ENCODE measurements at regions not wholly inside any gene's neighbourhood (a gene's known extent, or its start where the extent isn't known, plus 50 kb on each side); places are given as distances from the start of the nearest gene placed in this dataset.

GRCh38 chr2:221135699-221136098 lies 436.4 kb downstream of the EPHA4 start:
- Histone ChIP-seq H4K20me1 (no peaks in the 10 kb centered on the region), H3K9ac (no peak overlapping the region), H3K27me3 (no peaks in the 10 kb centered on the region), H3K36me3 (no peaks in the 10 kb centered on the region), H3K27ac (no peak overlapping the region), H3K4me2 (no peak overlapping the region), H3K9me3 (no peaks in the 10 kb centered on the region), H3K4me1 (no peaks in the 10 kb centered on the region), H3K4me3 (no peak overlapping the region)
- no peak for TF ChIP-seq Cebpa-rat (IDR thresholded peaks at IDR 0.05)

- Histone ChIP-seq H3K9ac (no peak overlapping the region), H3K4me3 (no peak overlapping the region), H4K20me1 (no peaks in the 10 kb centered on the region), H3K9me3 (no peaks in the 10 kb centered on the region), H3K27ac (no peak overlapping the region), H3K27me3 (no peaks in the 10 kb centered on the region), H3K4me1 (no peaks in the 10 kb centered on the region), H3K4me2 (no peak overlapping the region), H3K36me3 (no peaks in the 10 kb centered on the region)
- TF ChIP-seq Cebpa-rat (IDR thresholded peaks at IDR 0.05), result no peak
Observed at GRCh38 chr2:221137385-221137784, 434.7 kb downstream of the EPHA4 start.

- Histone ChIP-seq H3K4me3 (no peak overlapping the region), H3K4me1 (no peaks in the 10 kb centered on the region), H3K9me3 (no peaks in the 10 kb centered on the region), H3K9ac (no peak overlapping the region), H4K20me1 (no peaks in the 10 kb centered on the region), H3K4me2 (no peak overlapping the region), H3K27me3 (no peaks in the 10 kb centered on the region), H3K36me3 (no peaks in the 10 kb centered on the region), H3K27ac (no peak overlapping the region)
- TF ChIP-seq Cebpa-rat (IDR thresholded peaks at IDR 0.05), result no peak
Observed at GRCh38 chr2:221142341-221142740, 429.8 kb downstream of the EPHA4 start.

GRCh38 chr2:221143231-221143630 lies 428.9 kb downstream of the EPHA4 start:
- Histone ChIP-seq H3K4me1 (no peaks in the 10 kb centered on the region), H3K27me3 (no peaks in the 10 kb centered on the region), H3K27ac (no peak overlapping the region), H3K4me3 (no peak overlapping the region), H3K36me3 (no peaks in the 10 kb centered on the region), H3K4me2 (no peak overlapping the region), H3K9ac (no peak overlapping the region), H4K20me1 (no peaks in the 10 kb centered on the region), H3K9me3 (no peaks in the 10 kb centered on the region)
- TF ChIP-seq Cebpa-rat (IDR thresholded peaks at IDR 0.05), result no peak

- H3K9me3 ChIP-seq, result no peaks in the 10 kb centered on the region
- TF ChIP-seq Cebpa-rat (IDR thresholded peaks at IDR 0.05), result no peak
- H3K27me3 ChIP-seq, result no peaks in the 10 kb centered on the region
- H3K27ac ChIP-seq, result no peak overlapping the region
- H3K4me1 ChIP-seq, result no peaks in the 10 kb centered on the region
- no peak overlapping the region for H3K9ac ChIP-seq
- H3K36me3 ChIP-seq, result no peaks in the 10 kb centered on the region
- no peak overlapping the region for H3K4me3 ChIP-seq
- H3K4me2 ChIP-seq, result no peak overlapping the region
- H4K20me1 ChIP-seq, result no peaks in the 10 kb centered on the region
Observed at GRCh38 chr2:221144909-221145308, 427.2 kb downstream of the EPHA4 start.

GRCh38 chr2:221145396-221145795 lies 426.7 kb downstream of the EPHA4 start:
- H3K4me1 ChIP-seq, result no peaks in the 10 kb centered on the region
- no peaks in the 10 kb centered on the region for H4K20me1 ChIP-seq
- H3K27me3 ChIP-seq, result no peaks in the 10 kb centered on the region
- H3K27ac ChIP-seq, result no peak overlapping the region
- H3K4me3 ChIP-seq, result no peak overlapping the region
- H3K9ac ChIP-seq, result no peak overlapping the region
- H3K4me2 ChIP-seq, result no peak overlapping the region
- no peak for TF ChIP-seq Cebpa-rat (IDR thresholded peaks at IDR 0.05)
- no peaks in the 10 kb centered on the region for H3K9me3 ChIP-seq
- H3K36me3 ChIP-seq, result no peaks in the 10 kb centered on the region

GRCh38 chr2:221153226-221153625 lies 418.9 kb downstream of the EPHA4 start:
- Histone ChIP-seq H3K27me3 (no peaks in the 10 kb centered on the region), H3K9me3 (no peaks in the 10 kb centered on the region), H3K4me3 (no peak overlapping the region), H4K20me1 (no peaks in the 10 kb centered on the region), H3K9ac (no peak overlapping the region), H3K4me1 (no peaks in the 10 kb centered on the region), H3K4me2 (no peak overlapping the region), H3K27ac (no peak overlapping the region), H3K36me3 (no peaks in the 10 kb centered on the region)
- no peak for TF ChIP-seq Cebpa-rat (IDR thresholded peaks at IDR 0.05)

GRCh38 chr2:221154176-221154575 lies 417.9 kb downstream of the EPHA4 start:
- Histone ChIP-seq H3K4me1 (no peaks in the 10 kb centered on the region), H3K9me3 (no peaks in the 10 kb centered on the region), H3K4me2 (no peak overlapping the region), H3K27me3 (no peaks in the 10 kb centered on the region), H3K27ac (no peak overlapping the region), H3K36me3 (no peaks in the 10 kb centered on the region), H4K20me1 (no peaks in the 10 kb centered on the region), H3K9ac (no peak overlapping the region), H3K4me3 (no peak overlapping the region)
- TF ChIP-seq Cebpa-rat (IDR thresholded peaks at IDR 0.05), result no peak

- no peaks in the 10 kb centered on the region for H3K36me3 ChIP-seq
- no peak overlapping the region for H3K4me3 ChIP-seq
- H3K9ac ChIP-seq, result no peak overlapping the region
- H3K27me3 ChIP-seq, result no peaks in the 10 kb centered on the region
- no peak overlapping the region for H3K4me2 ChIP-seq
- H3K9me3 ChIP-seq, result no peaks in the 10 kb centered on the region
- no peak overlapping the region for H3K27ac ChIP-seq
- H3K4me1 ChIP-seq, result no peaks in the 10 kb centered on the region
- no peaks in the 10 kb centered on the region for H4K20me1 ChIP-seq
- no peak for TF ChIP-seq Cebpa-rat (IDR thresholded peaks at IDR 0.05)
Observed at GRCh38 chr2:221156062-221156734, 415.9 kb downstream of the EPHA4 start.

- no peaks in the 10 kb centered on the region for H4K20me1 ChIP-seq
- no peaks in the 10 kb centered on the region for H3K27me3 ChIP-seq
- no peak overlapping the region for H3K27ac ChIP-seq
- H3K4me3 ChIP-seq, result no peak overlapping the region
- no peaks in the 10 kb centered on the region for H3K4me1 ChIP-seq
- no peaks in the 10 kb centered on the region for H3K9me3 ChIP-seq
- H3K9ac ChIP-seq, result no peak overlapping the region
- no peak overlapping the region for H3K4me2 ChIP-seq
- H3K36me3 ChIP-seq, result no peaks in the 10 kb centered on the region
- TF ChIP-seq Cebpa-rat (IDR thresholded peaks at IDR 0.05), result no peak
Observed at GRCh38 chr2:221161186-221161585, 410.9 kb downstream of the EPHA4 start.

- Histone ChIP-seq H3K27me3 (no peaks in the 10 kb centered on the region), H3K9me3 (no peaks in the 10 kb centered on the region), H4K20me1 (no peaks in the 10 kb centered on the region), H3K4me2 (no peak overlapping the region), H3K9ac (no peak overlapping the region), H3K4me1 (no peaks in the 10 kb centered on the region), H3K27ac (no peak overlapping the region), H3K36me3 (no peaks in the 10 kb centered on the region), H3K4me3 (no peak overlapping the region)
- no peak for TF ChIP-seq Cebpa-rat (IDR thresholded peaks at IDR 0.05)
Observed at GRCh38 chr2:221166292-221166691, 405.8 kb downstream of the EPHA4 start.
